GM21737 (cell line): ENCODE measurements at regions not wholly inside any gene's neighbourhood (a gene's known extent, or its start where the extent isn't known, plus 50 kb on each side); places are given as distances from the start of the nearest gene placed in this dataset.
"Not testable (repeated sequence)": the region's sequence is repeated elsewhere in the genome, so short reads cannot be mapped to it uniquely, and the experiment has no call there.

Experiments used
- ATAC-seq: cut with Tn5 transposase; IDR thresholded peaks from one replicate; pipeline ENCODE4 v1.9.1; 2021; ENCODE audit warnings: mild to moderate bottlenecking, moderate library complexity; ENCODE audit not compliant: unreplicated experiment

DNA sequence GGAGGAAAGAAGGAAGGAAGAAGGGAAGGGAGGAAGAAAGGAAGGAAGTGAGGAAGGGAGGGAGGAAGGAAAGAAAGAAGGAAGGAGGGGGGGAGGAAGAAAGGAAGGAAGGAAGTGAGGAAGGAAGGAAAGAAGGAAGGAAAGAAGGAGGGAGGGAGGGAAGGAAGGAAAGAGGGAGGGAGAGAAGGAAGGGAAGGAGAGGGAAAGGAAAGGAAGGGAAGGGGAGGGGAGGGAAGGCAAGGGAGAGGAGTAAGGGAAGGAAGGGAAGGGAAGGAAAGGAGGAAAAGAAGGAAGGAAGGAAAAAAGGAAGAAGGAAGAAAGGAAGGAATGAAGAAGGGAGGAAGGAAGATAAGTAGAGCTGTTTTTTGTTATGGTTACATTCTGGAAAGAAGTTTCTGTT, 141.2 kb downstream of the LRRC3B start:
- ATAC-seq = no peak

DNA sequence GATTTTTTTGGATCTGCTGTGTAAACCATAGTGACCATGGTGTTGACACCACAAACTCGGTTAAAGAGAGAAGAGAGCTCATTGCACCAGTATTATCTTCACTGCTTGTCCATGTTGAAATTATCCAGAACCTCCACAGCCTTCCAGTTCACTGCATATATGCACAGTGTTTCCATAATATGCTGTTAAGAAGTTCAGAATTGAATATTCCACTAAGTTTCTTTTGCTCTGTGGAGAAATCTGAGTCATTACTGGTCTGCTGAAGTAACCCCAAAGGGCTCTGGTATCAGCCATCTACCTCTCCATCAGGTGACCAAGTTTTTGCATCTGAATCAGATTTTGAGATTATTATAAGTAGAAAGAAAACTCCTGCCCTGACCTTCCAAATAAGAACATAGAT, 143.5 kb downstream of the LRRC3B start:
- no peak for ATAC-seq

DNA sequence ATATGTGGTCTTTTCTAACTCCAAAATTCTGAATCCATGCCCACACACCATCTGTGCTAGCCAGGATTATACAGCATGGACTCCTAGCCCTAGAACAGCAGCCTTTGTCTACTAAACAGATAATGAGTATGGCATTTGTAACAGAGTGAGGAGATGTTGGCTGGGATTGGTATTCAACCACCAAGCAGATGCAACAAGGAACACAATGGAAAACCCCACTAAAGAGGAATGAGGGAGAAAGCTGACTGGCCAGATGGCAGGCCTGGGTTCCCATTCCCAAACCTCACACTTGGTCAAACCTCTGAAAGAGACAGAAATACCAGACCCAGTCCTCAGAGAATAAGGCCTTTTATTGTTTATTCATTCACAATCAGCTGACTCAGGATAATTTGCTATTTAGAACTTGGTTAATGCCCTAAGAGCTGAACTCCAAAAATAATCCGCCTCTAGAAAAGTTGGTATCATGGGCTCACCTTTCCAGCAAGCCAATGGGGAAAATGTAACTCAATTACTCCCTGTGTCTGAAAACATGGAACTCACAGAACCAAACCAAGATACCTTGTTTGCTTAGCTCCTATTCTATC, 145.6 kb downstream of the LRRC3B start:
- no peak for ATAC-seq

DNA sequence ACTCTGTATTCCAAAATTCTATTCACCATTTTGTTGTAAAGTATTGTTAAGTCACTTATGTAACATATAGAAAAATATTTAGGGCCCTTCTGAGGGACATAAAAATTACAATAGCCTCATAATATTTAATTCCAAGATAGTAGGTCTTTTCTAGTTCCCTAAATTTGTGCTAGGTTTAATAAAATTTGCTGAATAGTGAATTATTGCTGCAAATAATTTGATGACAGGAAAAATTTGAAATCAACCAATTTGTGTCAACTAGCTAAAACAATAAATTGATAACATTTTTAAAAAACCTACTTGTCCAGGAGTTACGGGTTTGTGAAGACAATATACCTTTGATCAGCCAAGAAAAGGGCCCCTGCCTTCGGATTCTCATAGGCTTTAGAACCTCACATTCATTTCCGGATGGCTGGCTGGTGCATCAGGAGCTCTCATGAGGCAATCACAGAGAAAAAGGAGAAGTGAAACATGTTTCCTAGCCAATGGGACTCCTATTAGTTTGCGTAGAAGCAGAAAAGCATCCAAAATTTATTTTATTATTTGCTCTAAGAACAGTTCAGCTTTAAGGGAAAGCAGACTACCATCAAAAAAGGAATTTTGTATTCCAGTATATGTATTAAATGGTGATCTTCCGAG, 177.2 kb downstream of the LRRC3B start:
- ATAC-seq = no peak

DNA sequence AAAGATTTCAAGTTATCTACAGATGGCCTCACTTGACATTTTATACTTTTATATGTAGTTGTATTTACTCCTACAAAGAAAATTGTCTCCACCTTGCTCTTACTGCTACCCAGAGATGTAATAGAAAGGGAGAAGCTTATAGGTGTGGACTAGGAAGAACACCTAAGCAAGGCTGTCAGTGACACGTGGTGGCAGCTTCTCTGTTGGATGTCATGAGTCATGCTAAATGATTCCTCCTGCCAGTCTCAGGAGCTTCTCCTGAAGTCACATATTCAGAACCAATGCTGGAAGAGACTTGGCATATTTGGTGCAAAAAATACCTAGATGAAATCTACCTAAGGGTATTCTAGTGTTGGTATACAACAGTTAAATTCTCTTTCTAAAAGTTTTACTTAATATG, 184.7 kb downstream of the LRRC3B start:
- no peak for ATAC-seq

DNA sequence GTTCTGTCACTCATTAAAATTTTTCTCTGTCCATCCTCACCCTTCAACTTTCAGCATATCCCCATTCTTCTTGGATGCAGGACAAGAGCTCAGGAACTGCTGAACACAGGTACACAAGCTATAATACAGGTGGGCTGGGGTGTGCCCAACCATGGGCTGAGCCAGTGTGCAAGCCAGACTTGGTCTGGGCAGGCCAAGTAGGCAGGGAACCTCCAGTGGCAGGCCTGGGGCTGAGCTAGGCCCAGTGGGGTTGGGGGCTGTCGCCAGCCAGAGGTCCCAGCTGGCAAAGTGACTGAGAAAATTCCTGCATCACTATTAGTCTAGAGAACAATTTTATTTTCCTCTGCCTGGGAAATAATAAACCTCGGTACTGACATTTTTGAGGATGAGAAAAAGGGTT, 202.9 kb downstream of the LRRC3B start:
- ATAC-seq = no peak

DNA sequence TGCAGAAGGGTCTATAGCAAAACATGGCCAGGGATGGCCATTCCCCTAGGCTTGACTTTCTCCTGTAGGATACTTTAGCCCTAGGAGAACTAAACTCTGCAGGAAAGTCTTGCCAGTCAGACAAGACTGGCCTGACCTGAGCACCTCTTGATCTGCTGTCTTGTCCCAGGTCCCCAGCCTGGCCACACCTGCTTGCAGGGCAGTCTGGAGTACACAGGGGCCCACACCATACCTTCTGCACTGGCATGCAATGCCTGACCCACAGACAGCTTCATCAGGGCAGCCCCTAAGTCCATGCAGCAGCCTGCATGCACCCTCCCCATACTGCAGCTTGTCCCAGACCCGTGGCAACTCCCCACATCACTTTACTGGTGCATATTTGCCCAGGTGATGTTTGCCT, 204.6 kb downstream of the LRRC3B start:
- no peak for ATAC-seq

DNA sequence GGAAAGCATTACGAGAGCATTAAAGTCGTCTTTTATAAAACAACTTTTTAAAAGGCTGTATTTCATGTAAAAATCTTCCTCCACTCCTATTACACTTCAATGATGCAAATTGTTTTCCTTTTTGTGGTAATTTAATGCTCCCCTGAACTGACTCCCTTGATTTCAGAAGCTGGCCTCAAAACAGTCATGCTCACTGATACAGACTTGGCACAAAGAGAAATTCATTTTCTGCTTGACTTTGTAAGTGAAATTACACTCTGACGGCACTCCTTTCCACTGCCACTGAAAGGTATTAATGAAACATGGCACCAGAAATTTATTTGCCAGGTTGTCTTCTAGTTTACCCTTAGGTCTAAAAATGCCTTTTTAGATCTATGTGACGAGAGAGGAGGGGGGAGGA, 215.5 kb downstream of the LRRC3B start:
- no peak for ATAC-seq

DNA sequence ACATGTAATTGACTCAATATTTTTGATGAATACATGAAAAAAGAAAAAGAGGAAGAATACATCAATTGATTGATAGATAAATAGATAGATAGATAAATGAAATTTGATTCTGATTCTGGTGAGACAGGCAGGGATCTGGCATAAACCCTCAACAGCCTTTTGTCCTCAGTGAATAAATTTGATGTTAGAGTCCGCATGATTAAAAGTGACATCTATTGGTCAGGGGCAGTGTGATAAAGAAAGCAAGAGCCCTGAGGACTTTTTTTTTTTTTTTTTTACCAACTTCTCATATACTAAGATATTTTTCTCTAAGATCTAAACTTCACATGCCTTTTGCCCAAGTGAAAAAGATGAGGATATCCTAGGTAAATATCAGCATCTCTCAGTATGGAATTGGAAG, 216.4 kb downstream of the LRRC3B start:
- no peak for ATAC-seq

DNA sequence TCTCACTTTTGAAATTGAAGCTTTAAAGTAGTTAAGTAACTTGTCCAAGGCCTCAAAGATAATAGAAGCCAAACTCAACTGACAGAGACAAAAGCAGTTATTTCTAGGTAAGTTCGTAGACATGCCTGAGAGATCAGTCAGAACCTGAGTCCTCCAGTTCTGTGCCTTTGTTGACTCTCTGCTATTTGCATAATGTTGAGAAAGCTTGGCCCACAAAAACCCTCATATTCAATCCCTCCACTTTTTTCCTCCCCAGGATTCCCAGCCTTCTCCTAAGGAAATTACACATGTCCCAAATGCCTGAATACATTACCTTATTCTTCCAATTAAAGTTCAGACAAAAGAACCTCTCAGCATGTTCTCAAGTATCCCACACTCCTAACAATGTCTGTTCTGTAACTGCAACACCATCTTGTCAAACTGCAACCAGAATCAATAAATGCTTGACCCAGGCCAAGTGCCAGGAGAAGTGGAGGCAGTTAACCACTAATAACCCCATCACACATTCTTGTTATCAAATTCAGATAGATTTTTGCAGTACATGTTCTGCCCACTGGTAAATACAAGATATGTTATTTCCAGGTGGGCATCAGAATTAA, 217.8 kb downstream of the LRRC3B start:
- no peak for ATAC-seq

DNA sequence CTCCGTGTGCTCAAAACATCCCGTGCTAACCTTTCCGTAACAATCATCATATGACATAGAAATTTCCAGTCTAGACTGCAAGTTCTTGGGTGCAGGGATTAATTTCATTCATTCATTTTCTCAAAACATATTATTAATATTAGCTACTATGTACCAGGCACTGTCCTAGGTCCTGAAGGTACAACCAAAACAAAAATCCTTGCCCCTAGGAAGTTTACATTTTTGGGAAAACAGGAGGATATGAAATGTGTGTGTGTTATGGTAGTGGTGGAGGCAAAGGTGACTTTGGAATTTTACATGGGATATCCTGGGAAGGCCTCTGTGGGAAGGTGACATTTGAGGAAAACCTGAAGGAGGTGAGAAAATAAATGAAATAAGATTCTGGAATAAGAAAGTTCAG, 222.6 kb downstream of the LRRC3B start:
- no peak for ATAC-seq

DNA sequence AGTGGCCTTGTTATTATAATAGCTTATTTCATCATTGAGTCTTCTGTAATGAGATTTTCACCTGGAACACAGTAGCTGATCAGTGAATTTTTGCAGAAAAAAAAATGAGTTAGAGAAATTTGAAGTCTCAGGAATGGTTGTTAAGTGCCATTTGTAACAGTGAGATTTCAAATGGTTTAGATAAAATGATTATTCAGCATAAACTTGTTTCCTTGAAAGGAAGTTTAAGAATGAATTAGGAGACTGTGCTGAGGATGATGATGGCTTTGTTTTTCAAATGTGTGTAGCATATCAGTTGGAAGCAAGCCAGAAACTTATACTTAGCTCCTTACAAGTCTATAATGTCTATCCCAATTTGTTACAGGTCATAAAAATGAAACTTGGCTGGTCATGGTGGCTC, 225.1 kb downstream of the LRRC3B start:
- no peak for ATAC-seq

DNA sequence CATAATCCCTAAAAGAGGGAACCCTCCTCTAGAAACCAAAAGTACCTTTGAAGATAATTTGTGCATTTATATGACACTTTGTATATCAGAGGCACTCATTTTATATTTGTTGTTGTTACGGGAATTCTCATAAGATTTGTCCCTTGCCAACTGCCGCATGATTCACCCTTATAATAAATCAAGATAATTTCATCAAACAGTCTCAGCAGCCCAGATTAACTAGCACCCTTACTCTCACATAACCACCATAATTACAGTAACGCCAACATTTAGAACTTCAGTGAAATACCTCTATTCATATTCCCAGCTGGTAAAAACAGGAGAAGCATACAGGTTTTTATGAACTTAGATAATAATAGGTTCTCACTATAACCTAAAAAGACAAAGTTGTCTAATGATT, 271.9 kb downstream of the LRRC3B start:
- ATAC-seq = no peak

DNA sequence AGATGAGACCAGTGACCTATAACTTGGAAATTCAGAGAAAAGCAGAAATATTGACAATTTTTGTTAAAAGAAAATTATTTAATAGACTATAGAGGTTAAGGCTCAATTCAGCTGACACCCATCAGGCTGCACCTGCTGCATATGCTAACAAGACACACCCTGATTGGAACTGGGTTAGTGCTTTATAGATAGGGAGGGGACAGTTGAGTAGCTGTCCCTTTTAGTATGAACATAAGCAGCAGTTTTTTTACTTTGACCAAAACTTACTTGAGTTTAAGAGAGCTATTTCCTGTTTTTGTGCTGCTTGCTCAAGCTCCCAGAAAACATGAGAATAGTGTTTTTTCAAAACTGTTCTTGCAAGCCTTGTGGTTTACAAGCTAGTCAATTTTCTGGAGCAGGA, 292.6 kb downstream of the LRRC3B start:
- ATAC-seq = no peak

DNA sequence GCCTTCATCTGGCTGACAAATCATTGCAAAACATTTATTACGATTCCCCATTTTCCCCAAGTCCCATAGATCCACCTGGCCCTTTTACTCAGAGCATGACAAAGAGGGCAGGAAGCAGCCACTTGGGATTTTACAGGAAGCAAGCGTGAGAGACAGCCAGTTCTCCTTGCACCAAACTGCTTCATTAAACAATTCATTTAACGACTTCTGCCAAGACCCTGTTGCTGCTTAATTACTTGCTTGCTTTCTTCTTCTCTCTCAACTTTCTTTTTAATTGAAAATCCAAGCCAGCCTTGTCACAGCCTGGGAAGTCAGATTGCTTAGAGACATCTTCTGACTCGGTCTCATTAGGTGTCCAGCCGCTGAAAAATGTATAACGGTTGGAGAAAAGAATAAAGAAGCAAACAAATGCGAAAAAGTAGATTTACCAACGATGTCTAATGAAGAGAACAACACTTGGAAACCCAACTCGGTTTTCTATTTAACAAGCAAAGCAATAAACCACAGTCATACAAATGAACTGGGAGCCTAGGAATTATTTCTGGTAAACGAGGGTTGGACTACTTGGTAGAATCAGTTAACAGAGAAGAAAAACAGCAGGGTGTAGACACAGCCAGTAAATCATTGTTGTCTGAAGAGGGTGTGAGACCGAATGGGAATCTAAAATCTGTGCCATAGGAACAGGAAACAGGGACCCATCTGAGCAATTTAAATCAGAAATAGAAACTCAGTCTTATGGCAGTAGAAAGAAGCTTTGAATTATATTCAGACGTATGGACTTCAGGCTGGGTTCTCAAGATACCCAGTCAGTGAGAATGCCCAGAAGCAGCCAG, 298.3 kb downstream of the LRRC3B start:
- no peak for ATAC-seq

DNA sequence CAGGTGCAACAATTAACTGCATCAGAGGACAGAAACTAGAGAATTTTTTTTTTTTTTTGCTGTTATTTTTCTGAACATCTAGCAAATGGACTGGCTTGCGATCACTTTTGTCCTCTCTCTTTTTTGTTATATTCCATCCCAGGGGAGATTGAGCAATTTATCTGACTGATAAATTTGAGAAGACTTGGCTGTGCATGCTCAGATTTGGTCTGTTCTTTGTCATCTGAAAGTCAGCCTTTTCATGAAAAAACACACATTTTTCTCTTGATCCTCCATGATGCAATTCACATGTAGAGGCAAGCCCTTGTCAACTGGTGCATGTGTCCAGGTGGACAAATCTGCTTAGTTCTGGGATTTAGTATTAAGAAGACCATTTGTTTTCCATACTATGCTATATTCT, 309.3 kb downstream of the LRRC3B start:
- no peak for ATAC-seq

DNA sequence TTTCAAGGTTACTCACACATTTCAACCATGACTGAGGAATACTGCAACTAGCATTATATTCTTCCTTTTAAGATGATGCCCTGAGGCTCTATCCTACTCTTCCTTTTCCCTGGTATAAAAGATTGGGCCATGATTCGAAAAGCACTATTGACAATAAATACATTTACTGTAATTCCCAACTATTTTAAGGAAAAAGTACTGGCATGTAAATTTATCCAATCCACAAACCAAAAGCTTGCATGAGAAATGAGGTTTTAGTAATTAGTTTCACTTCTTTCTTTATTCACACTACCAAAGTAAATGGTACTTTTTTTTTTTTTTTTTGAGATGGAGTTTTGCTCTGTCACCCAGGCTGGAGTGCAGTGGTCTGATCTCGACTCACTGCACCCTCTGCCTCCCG, 310.2 kb downstream of the LRRC3B start:
- ATAC-seq = no peak

DNA sequence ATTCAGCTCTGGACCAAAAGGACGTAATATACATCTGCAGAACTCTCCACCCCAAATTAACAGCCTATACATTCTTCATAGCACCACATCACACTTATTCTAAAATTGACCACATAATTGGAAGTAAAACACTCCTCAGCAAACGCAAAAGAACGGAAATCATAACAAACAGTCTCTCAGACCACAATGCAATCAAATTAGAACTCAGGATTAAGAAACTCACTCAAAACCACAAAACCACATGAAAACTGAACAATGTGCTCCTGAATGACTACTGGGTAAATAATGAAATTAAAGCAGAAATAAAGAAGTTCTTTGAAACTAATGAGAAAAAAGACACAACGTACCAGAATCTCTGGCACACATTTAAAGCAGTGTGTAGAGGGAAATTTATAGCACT, 322.9 kb downstream of the LRRC3B start:
- ATAC-seq = not testable (repeated sequence)

DNA sequence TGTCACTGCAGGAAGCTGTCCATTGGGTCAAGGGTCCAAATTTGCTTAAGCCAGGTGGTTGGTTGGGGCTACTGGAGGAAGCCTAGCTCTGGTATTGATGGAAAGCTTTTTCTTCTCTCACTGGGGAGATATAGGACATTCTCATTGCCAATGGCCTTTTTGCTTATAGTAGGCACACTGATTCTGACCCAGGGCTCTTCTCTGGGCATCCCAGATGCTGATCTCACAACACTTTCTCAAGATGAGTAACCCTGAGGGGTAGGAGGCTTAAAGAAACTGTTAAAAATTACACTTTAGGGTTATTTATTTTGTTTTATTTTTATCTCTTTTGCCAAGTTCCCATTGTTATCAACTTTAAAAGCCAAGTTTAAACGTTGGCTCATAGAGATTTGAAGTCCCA, 337.8 kb downstream of the LRRC3B start:
- ATAC-seq = no peak

DNA sequence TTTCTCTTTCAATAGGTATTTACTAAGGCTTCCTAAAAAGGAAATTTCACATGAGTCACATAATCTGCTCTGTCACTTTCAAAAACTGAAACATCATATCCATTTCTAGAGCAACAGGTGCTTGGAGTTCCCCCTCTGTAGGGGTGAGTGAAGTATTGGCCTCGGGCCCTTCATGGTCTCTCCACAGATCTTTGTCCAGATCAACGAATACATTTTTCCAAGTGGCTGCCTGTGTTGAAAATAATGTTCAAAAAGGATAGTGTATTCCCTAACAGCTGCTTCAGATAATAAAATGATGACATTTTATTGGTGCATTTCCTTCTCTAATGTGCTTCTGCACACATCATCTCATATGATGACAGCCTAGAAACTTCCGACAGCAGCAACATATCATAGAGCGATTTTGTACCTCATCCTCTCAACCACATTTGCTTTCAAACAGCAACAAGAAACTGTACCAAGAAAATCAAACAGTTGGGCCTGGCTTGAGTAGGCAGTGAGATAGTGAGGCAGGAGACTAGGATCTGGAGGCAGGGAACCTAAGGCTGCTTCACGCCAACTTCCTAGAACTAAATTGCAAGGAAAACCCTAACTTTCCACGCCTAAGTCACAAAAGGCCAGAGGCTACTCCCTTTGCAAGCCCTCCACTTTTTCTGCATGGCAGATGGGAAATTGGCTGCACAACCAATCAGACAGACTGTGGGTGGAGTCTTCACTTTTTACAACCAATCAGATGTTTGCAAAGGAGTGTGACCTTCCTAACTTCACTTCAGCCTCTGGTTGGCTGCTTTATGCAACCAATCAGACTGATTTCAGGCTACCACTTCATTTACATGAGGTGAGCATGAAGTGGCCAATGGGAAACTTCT, 340.2 kb downstream of the LRRC3B start:
- ATAC-seq = peak; percentile 97

DNA sequence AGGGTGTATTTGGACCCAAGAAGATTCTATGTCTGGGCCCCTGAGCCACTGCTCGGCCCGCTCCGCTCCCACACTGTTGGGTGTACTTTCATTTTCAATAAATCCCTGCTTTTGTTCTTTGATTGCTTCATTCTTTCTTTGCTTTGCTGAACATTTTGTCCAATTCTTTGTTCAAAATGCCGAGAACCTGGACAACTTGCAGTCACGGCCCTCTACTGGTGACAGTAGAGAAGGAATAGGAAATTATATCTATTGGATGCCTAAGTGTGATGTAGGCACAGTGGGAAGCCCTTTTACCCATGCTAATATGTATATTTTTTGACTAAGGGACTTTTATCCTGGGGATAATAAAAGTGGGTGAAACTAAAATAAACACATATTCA, 340.8 kb downstream of the LRRC3B start:
- ATAC-seq = no peak
